ENCODE measurements at regions not wholly inside any gene's neighbourhood (a gene's known extent, or its start where the extent isn't known, plus 50 kb on each side); places are given as distances from the start of the nearest gene placed in this dataset.
"Not testable (repeated sequence)": the region's sequence is repeated elsewhere in the genome, so short reads cannot be mapped to it uniquely, and the experiment has no call there.

- no peak for DNase-seq (ENCODE audit: low spot score)
Measured at GRCh38 chr5:154702477-154702876, 52.7 kb upstream of the LARP1 start.

GRCh38 chr5:154701725-154702124, 53.5 kb upstream of the LARP1 start:
- not testable (repeated sequence) for DNase-seq (ENCODE audit: low spot score)

- no peak for DNase-seq (ENCODE audit: low spot score)
Measured at GRCh38 chr5:154701181-154701580, 54.0 kb upstream of the LARP1 start.

- DNase-seq (ENCODE audit: low spot score): not testable (repeated sequence)
Measured at GRCh38 chr5:154700289-154700928, 54.8 kb upstream of the LARP1 start.

- DNase-seq (ENCODE audit: low spot score): no peak
Measured at GRCh38 chr5:154698763-154699162, 56.4 kb upstream of the LARP1 start.

GRCh38 chr5:154697371-154697770, 57.8 kb upstream of the LARP1 start:
- no peak for DNase-seq (ENCODE audit: low spot score)

- no peak for DNase-seq (ENCODE audit: low spot score)
Measured at GRCh38 chr5:154696891-154697290, 58.3 kb upstream of the LARP1 start.

- no peak for DNase-seq (ENCODE audit: low spot score)
Measured at GRCh38 chr5:154694159-154694558, 61.0 kb upstream of the LARP1 start.

GRCh38 chr5:154690488-154690887, 64.7 kb upstream of the LARP1 start:
- DNase-seq (ENCODE audit: low spot score): no peak

- no peak for DNase-seq (ENCODE audit: low spot score)
Measured at GRCh38 chr5:154686490-154686889, 68.7 kb upstream of the LARP1 start.

GRCh38 chr5:154683101-154683880, 71.9 kb upstream of the LARP1 start:
- DNase-seq (ENCODE audit: low spot score): no peak

GRCh38 chr5:154679501-154679900, 75.7 kb upstream of the LARP1 start:
- no peak for DNase-seq (ENCODE audit: low spot score)

GRCh38 chr5:154677921-154678320, 77.3 kb upstream of the LARP1 start:
- DNase-seq (ENCODE audit: low spot score): no peak

- no peak for DNase-seq (ENCODE audit: low spot score)
Measured at GRCh38 chr5:154676508-154676907, 78.7 kb upstream of the LARP1 start.

- DNase-seq (ENCODE audit: low spot score): no peak
Measured at GRCh38 chr5:154674029-154674428, 81.1 kb upstream of the LARP1 start.

- no peak for DNase-seq (ENCODE audit: low spot score)
Measured at GRCh38 chr5:154673506-154673905, 81.7 kb upstream of the LARP1 start.

- DNase-seq (ENCODE audit: low spot score): not testable (repeated sequence)
Measured at GRCh38 chr5:154669913-154670312, 85.3 kb upstream of the LARP1 start.

- no peak for DNase-seq (ENCODE audit: low spot score)
Measured at GRCh38 chr5:154669402-154669801, 85.8 kb upstream of the LARP1 start.

- no peak for DNase-seq (ENCODE audit: low spot score)
Measured at GRCh38 chr5:154664869-154665268, 90.3 kb upstream of the LARP1 start.

GRCh38 chr5:154663424-154663823, 91.8 kb upstream of the LARP1 start:
- no peak for DNase-seq (ENCODE audit: low spot score)

GRCh38 chr5:154654486-154655371, 100.4 kb upstream of the LARP1 start:
- DNase-seq (ENCODE audit: low spot score): no peak

GRCh38 chr5:154653764-154654485, 101.3 kb upstream of the LARP1 start:
- DNase-seq (ENCODE audit: low spot score): no peak

Data from left forelimb (tissue), 1 donor.